ENCODE measurements at regions not wholly inside any gene's neighbourhood (a gene's known extent, or its start where the extent isn't known, plus 50 kb on each side); places are given as distances from the start of the nearest gene placed in this dataset.
"Not testable (repeated sequence)": the region's sequence is repeated elsewhere in the genome, so short reads cannot be mapped to it uniquely, and the experiment has no call there.

DNA sequence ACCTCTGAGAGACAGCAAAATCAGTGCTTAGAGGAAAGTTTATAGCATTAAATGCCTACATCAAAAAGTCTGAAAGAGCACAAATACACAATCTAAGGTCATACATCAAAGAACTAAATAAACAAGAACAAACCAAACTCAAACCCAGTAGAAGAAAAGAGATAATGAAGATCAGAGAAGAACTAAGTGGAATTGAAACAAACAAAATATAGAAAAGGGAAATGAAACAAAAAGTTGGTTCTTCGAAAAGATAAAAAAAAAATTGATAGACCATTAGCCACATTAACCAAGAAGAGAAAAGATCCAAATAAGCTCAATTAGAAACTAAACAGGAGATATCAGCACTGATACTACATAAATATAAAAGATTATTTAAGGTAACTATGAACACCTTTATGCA lies 280.0 kb upstream of the NRG3 start:
- no peak for DNase-seq (ENCODE audit: low spot score)

DNA sequence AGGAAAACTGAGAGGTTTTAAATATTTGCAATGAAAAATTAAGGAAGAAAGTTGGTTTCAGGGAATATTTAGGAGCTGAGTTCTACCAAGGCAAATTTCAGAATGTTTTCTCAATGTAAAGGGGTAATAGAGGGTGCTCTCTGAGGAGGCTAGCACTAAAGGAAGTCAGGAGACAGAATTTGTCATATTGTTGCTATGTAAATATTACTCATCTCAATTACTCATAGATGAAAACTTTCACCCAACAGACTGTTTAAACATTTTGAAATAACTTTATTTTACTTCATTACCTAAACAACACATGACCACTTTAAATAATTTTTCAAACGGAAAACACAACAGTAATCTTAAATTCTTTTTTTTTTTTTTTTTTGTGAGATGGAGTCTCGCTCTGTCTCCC lies 274.8 kb upstream of the NRG3 start:
- DNase-seq (ENCODE audit: low spot score), result no peak

DNA sequence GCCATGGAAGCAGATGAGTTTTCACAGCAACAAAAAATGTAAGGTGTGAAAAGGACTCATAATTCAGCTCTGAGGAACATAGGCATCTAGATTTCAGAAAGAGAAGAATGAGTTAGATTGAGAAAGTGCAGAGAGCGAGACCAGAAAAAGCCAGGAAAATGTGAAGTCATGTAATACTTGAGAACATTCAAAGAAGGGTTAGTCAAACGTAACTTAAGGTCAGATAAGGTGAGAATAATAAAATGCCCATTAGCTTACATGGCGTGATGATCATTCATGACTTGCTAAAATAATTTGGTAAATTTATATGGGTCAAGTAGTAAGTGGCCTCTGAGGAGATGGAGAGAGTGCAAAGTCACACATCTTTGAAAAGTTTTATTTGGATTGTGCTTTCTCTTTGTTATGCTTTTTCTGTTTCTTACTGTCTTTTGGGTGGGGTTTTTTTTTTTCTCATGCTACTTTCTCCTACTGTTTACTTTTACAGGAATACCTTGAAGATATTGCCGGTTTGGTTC lies 271.8 kb upstream of the NRG3 start:
- no peak for DNase-seq (ENCODE audit: low spot score)

DNA sequence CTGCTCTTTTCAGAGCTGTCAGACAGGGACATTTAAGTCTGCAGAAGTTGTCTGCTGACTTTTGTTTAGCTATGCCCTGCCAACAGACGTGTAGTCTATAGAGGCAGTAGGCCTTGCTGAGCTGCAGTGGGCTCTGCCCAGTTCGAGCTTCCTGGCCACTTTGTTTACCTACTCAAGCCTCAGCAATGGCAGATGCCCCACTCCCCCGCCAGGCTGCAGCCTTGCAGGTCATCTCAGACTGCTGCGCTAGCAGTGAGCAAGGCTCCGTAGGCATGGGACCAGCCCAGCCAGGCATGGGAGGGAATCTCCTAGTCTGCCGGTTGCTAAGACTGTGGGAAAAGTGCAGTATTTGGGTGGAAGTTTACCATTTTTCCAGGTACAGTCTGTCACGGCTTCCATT lies 230.5 kb upstream of the NRG3 start:
- not testable (repeated sequence) for DNase-seq (ENCODE audit: low spot score)

DNA sequence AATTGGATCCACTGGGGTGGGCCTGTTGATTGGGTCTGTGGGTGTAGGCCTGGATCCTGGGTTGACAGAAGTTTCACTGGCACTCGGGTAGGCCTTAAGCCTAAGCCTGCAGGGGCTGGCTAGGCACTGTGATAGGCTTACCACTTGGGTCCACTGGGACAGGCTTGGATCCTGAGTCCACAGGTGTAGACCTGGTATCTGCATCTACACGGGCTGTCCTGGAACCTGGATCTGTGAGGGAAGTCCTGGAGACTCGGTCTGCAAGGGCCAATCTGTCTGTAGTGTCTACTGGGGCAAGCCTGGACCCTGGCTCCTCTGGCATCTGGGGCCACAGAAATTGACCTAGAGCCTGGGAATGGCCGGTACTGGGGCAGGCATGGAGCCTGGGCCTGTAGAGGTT lies 219.0 kb upstream of the NRG3 start:
- DNase-seq (ENCODE audit: low spot score), result no peak

DNA sequence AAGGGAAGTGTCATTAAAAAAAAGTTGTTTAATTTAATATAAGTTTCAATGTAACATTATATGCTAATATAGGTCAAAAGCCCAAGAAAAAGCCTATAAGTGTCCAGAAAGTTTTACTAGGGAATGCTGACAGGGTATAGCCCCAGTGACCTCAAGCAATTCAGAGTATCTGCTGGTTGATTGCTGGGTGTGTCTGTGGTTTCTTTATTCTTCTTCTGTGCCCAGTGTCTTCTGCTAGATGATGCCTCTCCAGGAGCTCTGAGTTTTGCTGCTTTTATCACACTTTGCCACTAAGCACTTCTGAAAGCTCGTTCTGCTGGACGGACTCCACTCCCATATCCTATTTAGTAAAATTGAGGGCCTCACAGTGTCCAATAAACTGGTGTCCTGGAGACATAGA lies 212.2 kb upstream of the NRG3 start:
- no peak for DNase-seq (ENCODE audit: low spot score)

DNA sequence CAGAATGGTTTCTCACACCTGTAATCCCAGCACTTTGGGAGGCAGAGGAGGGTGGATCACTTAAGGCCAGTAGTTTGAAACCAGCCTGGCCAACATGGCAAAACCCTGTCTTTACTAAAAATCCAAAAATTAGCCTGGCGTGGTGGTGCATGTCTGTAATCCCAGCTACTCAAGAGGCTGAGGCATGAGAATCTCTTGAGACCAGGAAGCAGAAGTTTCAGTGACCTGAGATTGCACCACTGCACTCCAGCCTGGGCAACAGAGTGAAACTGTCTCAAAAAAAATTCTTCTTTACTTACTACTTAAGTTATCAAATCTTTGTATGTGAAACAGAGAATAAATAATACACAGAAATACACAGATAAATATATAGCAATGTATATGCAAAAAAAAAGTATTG lies 210.2 kb upstream of the NRG3 start:
- not testable (repeated sequence) for DNase-seq (ENCODE audit: low spot score)

DNA sequence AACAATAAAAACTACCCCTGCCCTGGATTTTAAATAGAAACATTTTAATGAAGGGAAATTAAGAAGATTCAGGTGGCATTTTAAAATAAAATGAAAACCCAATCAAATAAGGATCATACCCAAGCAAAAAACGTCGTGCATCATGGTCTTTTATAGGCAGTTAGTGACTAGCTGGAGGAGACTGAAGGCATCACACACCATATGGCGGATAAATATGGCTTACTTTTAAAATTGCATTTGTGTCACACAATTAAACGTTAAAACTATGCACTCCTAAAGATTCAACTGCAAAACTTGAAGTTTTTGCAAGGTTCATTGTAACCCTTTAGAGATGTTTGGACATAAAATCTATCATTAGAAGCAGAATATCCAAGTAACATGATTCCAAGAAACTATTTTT lies 200.1 kb upstream of the NRG3 start:
- DNase-seq (ENCODE audit: low spot score), result no peak

DNA sequence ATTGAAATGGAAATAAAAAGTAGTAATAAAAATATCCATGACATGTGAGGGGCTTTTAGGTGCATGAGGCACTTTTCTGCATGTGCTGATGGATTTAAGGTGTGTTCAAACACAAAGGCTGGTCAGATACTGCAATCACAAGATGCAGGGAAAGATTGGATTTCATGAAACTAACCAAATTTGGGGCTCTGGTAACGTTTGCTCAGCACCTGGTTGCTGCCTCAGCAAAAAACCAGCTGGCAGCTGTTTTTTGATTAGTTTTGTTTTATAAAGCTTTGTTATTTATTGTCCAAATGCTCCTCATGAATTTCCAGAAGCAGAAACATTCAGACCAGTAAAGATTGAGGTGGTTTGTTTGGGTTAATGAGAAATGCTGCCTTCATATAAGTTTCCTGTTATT lies 195.7 kb upstream of the NRG3 start:
- no peak for DNase-seq (ENCODE audit: low spot score)

DNA sequence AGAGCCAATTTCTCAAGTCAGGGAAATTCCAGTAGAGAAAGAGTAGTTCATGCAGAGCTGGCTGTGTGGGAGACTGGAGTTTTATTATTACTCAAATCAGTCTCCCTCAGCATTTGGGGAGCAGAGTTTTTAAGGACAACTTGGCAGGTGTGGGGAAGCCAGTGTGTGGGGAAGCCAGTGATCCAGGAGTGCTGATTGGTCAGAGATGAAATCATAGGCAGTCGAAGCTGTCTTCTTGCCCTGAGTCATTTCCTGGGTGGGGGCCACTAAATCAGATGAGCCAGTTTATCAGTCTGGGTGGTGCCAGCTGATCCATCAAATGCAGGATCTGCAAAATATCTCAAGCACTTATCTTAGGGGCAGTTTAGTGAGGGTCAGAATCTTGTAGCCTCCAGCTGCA lies 194.6 kb upstream of the NRG3 start:
- DNase-seq (ENCODE audit: low spot score), result no peak

DNA sequence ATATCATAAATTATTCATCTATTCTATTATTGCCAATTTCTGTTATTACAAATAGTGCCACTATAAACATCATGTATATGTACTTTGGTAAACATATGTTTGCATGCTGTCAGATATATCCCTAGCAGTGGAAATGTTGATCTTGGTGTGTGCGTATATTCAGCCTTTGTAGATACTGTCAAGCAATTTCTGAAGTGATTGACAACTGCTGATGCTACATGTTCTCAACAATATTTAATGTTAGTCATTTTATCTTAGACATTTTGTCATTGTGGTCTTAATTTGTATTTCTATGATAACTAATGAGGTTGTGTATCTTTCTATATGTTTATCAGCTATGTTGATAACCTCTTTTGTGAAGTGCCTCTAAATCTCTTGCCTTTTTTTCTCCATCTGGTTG lies 186.5 kb upstream of the NRG3 start:
- DNase-seq (ENCODE audit: low spot score), result no peak

DNA sequence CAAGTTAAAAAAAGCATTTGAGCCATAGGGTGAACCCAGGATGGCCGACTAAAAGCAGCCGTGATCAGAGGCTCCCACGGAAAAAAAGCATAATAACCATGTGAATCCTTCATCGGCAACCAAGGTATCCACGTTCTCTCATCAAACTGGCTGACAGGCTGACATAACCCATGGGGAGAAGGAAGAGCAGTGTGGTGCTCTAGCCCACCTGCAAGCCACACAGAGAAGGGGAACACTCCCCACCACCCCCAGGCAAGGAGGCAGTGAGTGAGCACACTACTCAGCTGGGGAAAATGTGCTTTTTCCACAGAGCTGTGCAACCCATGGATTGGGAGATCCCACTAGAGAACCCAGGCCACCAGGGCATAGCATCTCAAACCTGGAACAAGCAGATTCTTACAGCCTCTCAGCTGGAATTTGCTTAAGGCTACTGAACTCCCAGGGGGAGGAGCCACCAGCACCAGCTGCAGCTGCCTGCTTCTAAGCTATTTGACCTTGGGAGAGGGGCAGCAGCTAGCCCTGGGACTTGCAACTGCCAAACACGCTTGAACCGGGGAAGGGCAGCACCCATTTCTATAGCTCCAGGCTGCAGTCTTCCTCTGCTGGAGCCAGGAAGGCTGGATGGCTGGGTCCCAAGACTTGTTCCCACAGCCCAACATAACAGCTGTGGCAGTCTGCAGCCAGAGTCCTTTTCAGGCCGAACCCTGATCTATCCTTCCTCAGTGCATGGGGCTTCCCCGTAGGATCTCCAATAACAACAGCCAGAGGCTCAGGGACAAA lies 178.2 kb upstream of the NRG3 start:
- no peak for DNase-seq (ENCODE audit: low spot score)

DNA sequence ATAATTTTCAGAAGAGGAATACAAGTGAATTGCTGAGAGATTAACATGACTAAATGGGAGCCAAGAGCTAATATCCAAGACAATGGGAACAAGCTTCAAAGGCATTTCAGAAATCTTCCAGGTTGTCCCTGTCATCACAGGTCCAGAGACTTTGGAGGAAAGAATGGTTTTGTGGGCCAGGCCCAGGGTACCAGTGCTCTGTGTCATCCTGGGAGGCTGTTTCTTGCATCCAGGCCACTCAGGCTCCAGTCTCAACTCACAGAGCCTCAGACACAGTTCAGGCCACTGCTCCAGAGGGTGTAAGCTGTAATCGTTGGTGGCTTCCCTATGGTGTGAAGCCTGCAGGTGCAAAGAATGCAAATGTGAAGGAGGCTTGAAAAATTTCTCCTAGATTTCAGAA lies 170.4 kb upstream of the NRG3 start:
- DNase-seq (ENCODE audit: low spot score), result no peak

DNA sequence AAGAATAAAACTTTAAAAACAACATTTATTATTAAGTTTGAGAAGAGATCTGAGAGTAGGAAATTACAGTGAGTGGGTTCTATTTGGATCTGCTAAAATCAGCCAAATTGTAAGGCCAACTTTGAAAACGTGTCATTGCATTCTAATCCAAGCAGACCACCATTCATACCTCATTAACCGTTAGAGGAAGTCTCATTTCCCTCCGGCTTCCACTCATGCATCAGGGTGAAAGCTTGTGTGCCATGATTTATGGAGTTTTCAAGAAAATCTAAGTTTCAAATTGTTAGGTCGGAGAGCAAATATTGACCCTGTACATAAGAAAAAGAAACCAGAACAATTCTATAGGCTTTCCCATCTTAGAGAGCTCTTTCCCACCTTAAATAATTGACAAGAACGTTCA lies 166.6 kb upstream of the NRG3 start:
- DNase-seq (ENCODE audit: low spot score), result no peak

DNA sequence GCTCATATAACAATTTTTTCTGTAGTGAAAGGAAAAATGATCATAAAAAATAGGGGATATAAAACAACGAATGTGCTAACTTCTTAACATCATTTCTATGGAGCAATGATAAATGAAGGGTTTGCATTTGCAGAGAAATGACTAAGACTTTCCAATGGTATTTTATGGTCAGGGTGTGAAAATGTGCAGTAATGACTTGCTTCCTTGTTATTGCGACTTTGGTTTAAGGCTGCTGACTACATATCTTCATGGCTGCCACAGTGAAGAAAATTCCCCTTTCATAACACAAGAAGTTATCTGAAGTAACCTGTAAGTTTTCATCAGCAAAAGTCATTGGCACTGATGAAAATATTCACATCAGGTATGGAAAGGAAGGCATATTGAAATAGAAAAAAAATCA lies 166.1 kb upstream of the NRG3 start:
- no peak for DNase-seq (ENCODE audit: low spot score)

DNA sequence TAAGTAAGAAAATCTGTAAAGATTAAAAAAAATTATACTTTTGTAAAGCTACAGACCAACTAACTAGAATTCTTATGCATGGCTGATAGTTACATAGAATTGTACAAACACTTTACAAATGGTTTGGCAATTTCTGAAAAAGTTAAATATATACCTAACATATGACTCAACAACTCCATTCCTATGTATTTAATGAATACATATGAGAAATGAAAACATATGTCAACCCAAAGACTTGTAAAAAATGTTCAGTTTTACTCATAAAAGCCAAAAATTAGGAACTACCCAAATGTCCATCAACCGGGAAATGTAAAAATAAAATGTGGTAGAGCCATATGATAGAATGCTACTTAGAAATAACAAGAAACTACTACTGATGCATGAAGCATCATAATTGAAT lies 152.6 kb upstream of the NRG3 start:
- no peak for DNase-seq (ENCODE audit: low spot score)

DNA sequence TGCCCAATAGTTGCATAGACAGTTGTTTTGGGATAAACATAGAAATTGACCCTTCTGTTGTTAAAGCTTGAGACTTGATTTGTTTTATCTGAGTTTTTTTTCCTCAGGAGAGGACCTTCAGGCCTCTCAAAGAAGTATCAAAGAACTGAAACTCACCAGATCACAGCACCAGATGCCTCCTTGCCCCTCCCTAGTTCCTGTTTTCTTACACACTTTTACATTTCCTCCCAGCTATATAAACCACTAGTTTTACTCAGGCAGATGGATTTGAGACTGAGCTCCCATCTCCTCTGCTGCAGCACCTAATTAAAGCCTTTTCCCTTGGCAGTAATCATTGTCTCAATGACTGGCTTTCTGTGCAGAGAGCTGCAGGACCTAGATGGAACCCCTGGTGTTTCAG lies 150.6 kb upstream of the NRG3 start:
- DNase-seq (ENCODE audit: low spot score), result no peak

DNA sequence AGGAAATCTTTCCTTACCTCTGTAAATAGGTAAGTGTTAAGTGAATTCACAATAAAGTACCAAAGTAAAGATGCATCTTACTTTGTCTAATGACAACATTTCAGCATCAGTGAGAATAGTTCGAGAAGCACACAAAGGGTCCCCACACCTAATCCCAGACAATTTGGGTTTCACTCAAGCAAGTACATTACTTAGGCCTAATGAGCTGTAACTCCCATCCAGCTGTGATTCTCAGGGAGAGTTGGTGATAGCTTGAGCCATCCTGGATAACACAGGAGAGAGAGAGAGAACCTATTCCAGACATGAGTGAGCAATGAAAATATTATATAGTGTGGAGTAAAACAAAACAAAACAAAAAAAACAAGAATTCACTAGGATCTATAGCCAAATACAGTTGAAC lies 149.1 kb upstream of the NRG3 start:
- no peak for DNase-seq (ENCODE audit: low spot score)

DNA sequence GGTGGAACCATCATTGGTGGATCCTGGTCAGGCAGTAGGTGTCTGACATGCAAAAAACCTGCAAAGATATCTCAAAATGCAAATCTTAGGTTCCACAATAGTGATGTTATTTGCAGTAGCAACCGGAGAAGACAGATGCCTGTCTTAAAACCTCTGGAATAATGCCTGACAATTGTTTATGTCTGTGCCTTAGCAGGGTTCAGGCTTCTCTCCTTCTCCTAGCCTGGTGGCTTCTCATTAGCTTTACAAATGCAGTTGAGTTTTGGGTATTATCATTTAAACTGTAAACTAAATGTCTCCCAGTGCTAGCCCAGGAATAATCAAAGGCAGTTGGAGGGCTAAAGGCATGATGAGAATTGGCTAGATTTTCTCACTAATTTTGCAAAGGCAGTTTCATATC lies 146.3 kb upstream of the NRG3 start:
- no peak for DNase-seq (ENCODE audit: low spot score)

DNA sequence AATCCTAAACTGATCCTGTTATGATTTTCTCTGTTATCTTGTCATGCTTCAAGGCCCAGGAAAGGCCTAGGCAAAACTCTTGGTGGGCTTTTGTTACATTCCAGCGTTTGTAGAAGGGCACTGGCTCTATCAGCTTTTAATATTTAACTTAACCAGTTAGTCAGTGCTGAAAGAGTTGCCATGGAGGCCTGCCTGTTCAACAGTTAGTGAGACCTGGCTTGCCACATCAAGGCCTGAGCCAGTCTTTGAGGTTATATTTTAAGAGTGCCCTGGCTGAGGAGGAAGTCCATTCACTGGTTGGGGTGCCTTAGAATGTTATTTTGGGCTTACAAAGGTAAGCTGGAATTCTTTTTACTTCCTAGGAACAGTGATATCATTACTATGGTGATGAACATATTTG lies 144.1 kb upstream of the NRG3 start:
- no peak for DNase-seq (ENCODE audit: low spot score)

DNA sequence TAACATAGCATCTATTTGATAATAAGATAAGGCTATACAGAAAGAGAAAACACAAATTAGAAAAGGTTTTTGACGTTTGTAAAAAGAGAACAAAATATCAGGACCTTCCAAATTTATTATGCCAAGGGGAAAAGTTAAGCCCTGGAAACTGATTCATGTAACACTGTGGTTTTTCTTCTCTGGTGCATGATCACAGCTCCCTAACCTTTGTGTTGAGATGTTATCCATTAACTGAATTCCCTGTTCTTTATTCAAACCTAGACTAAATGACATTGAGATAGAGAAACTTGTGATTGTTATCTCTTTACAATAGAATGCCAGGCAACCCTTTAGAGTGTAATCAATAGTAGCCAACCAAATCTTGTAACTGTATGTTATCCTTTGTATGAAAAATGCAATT lies 141.5 kb upstream of the NRG3 start:
- DNase-seq (ENCODE audit: low spot score), result no peak

DNA sequence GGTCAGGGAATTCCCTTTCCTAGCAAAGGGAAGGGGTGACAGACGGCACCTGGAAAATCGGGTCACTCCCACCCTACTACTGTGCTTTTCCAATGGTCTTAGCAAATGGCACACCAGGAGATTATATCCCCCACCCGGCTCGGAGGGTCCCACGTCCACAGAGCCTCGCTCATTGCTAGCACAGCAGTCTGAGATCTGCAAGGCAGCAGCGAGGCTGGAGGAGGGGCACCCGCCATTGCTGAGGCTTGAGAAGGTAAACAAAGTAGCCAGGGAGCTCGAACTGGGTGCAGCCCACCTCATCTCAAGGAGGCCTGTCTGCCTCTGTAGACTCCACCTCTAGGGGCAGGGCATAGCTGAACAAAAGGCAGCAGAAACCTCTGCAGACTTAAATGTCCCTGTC lies 139.8 kb upstream of the NRG3 start:
- not testable (repeated sequence) for DNase-seq (ENCODE audit: low spot score)

DNA sequence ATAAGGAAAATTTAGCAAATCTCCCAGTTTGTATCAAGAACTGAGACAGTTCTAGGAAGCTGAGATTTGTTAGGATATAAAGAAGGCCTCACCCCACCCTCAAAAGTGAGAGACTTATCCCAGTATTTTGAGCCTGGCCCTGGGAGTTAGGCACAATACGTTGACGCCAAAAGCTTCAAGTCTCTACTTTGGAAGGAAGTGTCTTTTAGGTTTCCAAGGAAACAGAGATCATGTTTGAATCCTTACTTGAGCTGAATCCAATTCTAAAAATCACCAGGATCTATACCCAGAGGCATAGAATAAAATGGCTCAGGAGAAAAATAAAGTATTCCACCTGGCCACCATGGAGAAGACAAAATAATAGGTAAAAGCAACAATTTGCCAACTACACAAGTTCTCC lies 115.9 kb upstream of the NRG3 start:
- no peak for DNase-seq (ENCODE audit: low spot score)

DNA sequence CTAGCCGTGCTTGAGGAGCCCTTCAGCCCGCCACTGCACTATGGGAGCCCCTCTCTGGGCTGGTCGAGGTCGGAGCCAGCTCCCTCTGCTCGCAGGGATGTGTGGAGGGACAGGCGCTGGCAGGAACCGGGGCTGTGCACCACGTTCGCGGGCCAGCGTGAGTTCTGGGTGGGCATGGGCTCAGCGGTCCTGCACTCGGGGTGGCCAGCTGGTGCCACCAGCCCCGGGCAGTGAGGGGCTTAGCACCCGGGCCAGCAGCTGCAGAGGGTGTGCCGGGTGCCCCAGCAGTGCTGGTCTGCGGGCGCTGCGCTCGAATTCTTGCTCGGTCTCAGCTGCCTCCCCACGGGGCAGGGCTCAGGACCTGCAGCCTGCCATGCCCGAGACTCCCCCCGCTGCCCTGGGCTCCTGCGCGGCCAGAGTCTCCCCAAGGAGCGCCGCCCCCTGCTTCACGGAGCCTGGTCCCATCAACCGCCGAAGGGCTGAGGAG lies 90.8 kb upstream of the NRG3 start:
- DNase-seq (ENCODE audit: low spot score), result no peak

Data from cerebellar cortex (tissue), 1 donor.